Gastrocnemius medialis (tissue), 4 donors: ENCODE measurements at regions not wholly inside any gene's neighbourhood (a gene's known extent, or its start where the extent isn't known, plus 50 kb on each side); places are given as distances from the start of the nearest gene placed in this dataset.

Source experiments
- CTCF ChIP-seq, 5 experiments: fragments of 450-650 bp in 3 of 5; fragments of 200-600 bp in 2 of 5; sonication (generic) in 2 of 5; IDR thresholded peaks in 4 of 5; conservative IDR thresholded peaks in 1 of 5; 1 replicate in 4 of 5; 2 replicates in 1 of 5; pipeline ENCODE4 v1.5.1; 2016 to 2019; ENCODE audit warnings: antibody characterized with exemption in 5 of 5, mild to moderate bottlenecking in 3 of 5, moderate library complexity in 3 of 5
- POLR2A ChIP-seq, 2 donors: fragments of 450-650 bp; IDR thresholded peaks; one replicate each; pipeline ENCODE4 v1.6.1; 2017; ENCODE audit warnings: antibody characterized with exemption in 2 of 2, mild to moderate bottlenecking in 2 of 2, moderate library complexity in 2 of 2

GRCh38 chr4:124596816-124597215 is 115.7 kb downstream of the ANKRD50 start:
- TF ChIP-seq POLR2A (IDR thresholded peaks at IDR 0.05) (no peak), CTCF (IDR thresholded peaks at IDR 0.05 in 4 of 5, conservative IDR thresholded peaks at IDR 0.05 in 1 of 5) (no peak)
